Activated naive CD4-positive, alpha-beta T cell treated with anti-CD3 and anti-CD28 coated beads, Interleukin-2, amount 50 U/mL, for 16 hours (primary cell): ENCODE measurements at regions not wholly inside any gene's neighbourhood (a gene's known extent, or its start where the extent isn't known, plus 50 kb on each side); places are given as distances from the start of the nearest gene placed in this dataset.
"Not testable (repeated sequence)": the region's sequence is repeated elsewhere in the genome, so short reads cannot be mapped to it uniquely, and the experiment has no call there.

Experiments used
- DNase-seq: peaks from one replicate; pipeline ENCODE4 v3.0.0-alpha.2; 2020

DNA sequence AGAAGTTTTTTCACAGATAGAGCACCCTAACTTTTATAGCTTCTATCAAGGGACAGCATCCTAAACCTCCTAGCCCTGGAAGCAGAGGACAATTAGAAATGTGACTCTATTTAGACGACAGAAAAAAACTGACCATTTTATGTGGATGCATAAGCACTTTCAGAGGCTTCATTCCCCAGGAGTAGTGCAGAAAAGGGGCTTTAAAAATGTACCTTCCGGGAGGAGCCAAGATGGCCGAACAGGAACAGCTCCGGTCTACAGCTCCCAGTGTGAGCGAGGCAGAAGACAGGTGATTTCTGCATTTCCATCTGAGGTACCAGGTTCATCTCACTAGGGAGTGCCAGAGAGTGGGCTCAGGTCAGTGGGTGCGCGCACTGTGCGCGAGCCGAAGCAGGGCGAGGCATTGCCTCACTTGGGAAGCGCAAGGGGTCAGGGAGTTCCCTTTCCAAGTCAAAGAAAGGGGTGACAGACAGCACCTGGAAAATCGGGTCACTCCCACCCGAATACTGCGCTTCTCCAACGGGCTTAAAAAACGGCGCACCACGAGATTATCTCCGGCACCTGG, 416.4 kb upstream of the C1orf87 start:
- not testable (repeated sequence) for DNase-seq

DNA sequence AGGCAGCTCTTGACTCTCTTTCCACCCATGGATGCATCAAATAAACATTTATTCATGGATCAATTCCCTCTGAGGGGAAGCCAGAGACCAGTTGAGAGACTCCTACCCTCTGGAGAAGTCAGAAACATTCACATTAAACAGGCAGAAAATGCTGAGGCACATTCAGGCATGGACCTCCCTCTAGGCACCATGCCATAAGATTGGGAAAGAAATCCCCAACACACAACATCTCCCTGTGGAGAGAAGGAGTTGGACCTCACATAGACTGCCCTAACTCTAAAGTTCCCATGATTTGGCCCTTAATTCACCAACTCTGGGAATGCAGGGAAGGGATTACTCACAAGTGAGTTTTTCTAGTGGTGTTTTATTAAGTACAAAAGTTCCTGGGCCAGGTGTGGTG, 415.3 kb upstream of the C1orf87 start:
- no peak for DNase-seq

DNA sequence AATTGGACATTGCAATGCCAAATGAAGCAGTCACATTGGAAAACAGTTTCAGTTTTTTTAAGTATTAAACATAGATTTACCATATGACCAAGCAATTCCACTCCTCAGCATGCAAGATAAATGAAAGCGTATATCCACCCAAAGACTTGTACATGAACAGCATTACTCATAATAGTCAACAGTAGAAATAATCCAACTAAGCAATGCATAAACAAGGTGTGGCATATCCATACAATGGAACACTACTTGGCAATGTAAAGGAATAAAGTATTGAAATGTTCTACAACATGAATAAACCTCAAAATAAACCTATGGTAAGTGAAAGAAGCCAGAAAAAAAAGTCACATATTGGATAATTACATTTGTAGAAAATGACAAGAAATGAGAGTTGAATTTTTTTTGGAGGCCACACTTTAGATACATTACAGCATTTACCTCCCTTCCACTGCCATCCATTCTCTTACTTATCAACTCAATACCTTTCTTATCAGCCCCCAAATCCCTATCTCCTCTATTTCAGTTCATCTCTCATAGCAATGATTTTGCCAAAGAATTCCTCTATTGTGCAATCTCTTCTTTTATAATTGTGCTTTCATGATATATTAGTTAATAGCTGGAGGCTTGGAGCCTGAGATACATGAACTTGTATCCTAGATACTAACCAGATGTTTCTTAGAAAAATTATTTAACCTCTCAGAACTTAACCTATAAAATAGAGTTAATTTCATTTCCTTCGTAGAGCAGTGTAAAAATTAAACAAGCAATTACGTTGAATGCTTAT, 414.2 kb upstream of the C1orf87 start:
- no peak for DNase-seq

DNA sequence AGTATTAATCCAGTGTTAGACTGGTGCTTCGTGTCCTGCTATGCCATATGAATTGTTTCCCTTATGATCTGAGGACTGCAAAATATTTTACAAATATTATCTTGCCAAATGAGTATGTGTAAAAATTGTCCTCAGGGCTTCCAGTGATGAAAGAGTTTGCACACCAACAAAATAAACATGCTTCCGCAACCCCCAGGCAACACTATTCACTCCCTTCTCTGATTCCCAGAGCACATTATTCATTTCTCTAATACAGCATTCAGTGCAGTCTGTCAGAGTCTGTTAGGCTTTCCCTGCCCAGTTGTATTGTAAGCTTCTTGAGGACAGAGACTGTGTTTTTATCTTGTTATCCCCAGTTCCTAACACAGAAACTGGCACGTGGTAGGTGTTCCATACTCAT, 409.9 kb upstream of the C1orf87 start:
- no peak for DNase-seq

DNA sequence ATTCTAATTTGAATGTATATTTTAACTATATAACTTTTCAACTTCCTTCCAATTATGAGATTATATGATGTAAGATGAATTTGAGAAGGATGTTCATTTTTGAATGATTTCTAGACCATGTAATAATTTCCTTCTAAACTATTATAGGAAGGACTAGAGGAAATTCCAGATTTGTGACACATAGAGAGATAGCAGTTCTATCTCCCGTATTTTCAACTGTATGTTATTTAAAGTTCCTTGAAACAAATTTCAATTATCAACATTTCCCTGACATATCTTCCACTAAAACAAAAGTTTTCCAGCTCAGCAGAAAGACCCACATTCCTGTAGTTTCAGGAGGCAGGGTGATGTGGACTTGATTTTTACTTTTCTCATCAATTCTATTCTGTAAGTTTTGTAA, 396.7 kb upstream of the C1orf87 start:
- DNase-seq: no peak

DNA sequence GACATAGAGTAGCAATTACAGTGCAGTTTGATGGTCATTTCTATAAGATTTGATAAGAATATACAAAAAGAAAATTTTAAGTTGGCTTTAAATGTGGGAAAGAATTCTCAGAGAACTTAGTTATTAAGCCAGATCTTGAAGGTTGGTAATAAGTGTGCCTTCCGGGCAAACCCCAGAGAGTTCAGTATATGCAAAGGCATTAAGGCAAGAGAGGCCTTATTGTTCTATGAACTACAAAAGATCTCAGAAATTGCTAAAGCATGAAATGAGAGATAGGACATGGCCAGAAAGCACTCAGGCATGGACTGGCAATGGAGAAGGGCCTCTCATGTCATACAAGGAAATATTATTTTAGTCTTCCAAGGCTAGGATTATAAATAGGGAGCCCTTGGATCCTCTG, 390.2 kb upstream of the C1orf87 start:
- no peak for DNase-seq

DNA sequence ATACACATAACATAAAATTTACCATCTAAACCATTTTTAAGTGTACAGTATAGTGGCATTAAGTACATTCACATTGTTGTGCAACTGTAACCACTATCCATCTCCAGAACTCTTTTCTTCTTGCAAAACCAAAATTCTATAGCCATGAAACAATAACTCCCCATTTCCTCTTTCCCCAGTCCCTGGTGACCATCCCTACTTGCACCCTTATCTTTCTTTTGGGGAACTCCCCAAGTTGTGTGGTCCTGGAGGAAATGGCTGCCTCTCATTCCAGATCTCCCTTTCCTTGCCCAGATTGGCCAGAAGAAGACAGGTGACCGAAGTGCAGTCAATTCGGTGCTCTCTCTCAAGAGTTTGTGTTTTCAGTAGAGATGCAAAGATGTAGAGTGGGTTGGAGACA, 389.6 kb upstream of the C1orf87 start:
- DNase-seq: no peak

DNA sequence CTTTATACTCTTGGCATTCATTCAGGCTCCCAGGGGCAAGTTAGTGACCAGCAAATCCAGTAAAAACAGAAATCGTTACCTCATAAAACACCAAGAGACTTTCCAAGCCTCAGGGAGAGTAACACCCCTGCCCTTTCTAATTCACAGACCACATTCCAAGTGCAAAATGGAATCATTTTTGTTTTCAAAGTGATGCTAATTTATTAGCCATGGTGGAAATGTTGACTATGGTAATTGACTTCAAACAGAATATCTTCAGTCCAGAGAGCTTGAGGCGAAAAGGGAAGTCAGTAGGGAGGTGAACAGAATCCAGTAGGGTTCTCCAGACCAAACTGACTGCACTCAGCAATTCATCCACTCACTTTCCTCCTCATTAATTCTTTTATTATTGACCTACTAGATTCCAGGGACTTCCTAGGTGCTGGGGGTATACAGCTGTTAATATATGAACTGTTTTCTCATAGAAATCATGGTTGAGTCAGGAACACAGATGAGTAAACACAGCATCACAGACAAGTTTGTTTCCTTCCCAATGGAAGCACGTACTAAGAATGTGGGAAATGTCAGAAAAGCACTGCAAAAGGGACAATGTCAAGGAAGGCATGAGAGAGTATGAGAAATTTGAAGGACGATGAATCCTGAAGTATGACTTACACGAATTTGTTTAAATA, 388.5 kb upstream of the C1orf87 start:
- DNase-seq: no peak

DNA sequence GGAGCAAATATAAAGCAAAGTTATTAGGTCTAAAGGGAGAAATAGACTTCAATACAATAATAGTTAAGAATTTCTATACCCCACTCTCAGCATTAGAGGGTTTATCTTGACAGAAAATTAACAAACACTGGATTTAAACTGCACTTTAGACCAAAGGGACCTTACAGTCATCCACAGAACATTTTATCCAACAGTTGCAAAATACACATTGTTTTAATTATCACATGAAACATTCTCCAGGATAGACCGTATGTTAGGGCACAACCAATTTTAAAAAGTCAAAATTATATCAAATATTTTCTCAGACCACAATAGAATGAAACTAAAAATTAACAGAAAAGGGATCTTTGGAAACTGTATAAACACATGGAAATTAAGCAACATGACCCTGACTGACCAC, 384.5 kb upstream of the C1orf87 start:
- DNase-seq: no peak

DNA sequence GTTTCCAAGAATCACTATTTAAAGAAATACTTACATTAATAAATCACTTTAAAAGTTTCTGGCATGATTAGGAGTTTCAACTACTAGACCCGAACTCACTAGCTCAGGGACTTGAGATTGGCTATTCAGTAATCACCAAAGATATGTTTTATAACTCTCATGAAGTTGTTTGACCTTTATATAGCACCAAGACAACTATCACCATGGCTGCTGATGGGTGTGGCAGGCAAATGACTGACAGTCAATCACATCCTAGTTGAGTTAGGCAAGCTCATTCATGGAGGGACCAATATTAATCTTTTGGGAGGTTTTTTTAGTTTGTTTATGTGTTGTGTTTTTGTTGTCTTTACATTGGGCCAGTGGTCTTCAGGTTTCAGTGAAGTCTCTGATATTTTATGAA, 376.3 kb upstream of the C1orf87 start:
- no peak for DNase-seq

DNA sequence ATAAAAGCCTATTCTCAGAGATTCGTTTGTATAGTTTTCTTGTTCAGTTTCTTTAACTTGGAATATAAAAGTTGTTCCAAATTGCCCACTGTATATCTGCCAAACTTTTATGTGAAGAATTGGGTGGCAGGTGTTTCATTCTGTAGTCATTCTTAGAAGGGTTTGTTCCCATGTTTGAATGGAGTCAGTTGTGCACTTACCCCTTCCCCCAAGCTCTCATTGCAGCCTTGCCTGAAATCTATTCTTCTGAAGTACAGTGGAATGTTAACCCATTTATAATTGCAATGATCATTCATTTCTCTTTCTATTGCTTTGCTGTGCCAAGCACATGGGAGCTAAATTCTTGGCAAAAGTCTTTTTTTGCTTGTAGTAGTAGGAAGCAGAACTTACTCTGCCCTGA, 375.3 kb upstream of the C1orf87 start:
- no peak for DNase-seq

DNA sequence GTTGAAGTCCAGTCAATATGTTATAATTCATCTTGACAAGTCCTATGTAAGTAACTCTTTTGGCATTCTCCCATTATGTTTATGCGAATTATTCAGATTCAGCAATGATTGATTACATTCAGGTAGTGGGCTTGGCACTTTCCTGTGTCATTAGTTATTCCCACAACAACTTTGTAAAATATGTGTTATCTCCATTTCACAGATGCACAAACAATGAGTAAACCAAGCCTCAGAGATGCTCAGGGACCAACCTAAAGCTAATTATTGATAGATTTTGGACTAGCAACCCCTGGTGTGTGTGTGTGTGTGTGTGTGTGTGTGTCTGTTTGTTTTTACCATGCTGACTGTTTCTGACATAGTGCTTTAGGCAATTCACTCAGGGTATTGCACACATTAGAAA, 371.1 kb upstream of the C1orf87 start:
- DNase-seq: no peak

DNA sequence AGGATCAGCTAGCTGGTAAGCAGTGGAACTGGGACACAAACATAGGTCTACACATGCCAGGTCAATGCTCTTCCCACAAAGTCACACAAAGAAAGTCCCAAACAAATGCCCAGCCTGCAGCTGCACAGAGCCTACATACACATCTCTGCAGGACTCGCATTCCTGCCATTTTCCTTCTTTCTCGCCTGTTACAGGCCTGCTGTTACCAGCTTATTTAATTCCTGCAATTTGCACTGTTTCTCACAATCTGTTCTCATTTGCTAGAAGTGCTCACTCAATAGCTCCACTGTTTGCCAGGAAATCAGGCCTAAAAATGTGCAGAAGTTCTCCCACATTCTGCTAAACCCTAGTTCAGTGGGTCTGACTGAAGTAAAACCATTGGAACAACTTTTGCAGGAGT, 362.6 kb upstream of the C1orf87 start:
- no peak for DNase-seq

DNA sequence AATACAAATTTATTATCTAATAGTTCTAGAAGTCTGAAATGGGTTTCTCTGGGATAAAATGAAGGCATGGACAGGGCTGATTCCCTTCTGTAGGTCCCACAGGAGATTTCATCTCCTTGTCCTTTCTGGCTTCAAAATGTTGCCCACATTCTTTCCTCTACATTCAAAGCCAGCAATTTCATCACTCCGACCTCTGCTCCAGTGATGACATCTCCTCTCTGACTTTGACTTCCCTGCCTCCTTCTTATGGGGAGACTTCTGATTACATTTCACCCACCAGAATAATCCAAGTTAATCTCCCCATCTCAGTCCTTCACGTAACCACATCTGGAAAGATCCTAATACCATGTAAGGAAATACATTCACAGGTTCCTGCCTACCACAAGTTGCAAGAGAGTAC, 358.0 kb upstream of the C1orf87 start:
- no peak for DNase-seq

DNA sequence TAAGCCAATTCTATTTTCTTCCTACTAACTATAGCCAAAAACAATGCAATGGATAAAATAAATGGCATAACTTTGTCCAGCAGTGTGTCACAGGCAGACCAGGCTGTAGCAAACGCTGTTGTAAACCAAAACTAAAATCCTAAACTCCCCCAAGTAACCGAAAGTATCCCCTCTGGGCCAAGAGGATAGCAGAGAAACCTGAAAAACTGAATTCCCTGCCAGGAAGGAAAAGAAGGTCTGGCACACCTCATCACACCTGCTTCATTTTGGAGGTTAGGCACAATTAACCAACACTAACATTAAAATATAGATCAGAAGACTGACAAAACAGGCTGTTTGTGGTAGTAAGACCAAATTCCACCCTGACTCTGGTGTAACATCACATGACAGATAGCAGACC, 356.8 kb upstream of the C1orf87 start:
- no peak for DNase-seq

DNA sequence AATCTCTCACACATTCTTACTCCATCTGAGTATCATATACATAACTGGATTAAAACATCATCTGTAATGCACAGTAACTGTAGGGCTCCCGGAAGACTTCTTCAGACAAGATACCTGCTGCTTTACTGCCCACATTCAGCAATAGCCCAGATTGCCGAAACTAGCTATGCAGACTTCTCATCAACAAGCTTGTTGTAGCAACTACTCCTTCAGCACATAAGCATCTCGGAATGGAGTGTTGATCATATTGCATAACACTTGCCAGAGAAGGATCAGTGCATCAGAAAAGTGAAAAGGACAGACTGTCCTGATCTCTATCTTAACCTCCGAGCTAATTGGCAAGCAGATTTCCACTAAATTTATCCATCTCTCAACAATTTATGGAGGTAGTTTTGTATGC, 354.6 kb upstream of the C1orf87 start:
- no peak for DNase-seq

DNA sequence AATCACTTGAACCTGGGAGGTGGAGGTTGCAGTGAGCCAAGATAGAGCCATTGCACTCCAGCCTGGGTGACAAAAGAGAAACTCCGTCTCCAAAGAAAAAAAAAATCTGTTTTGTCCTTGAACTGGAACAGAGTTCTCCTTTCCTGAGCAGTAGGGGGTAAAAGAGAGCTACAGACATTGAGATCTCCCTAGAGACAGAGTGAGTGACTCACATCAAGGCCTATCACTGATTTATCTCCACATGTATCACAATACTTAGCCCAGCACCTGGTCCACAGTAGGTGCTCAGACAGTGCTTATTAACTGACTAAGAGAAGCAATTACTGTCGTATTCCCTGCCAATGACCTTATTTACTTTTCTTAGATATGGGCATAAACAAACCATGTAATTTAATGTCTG, 354.1 kb upstream of the C1orf87 start:
- DNase-seq: no peak

DNA sequence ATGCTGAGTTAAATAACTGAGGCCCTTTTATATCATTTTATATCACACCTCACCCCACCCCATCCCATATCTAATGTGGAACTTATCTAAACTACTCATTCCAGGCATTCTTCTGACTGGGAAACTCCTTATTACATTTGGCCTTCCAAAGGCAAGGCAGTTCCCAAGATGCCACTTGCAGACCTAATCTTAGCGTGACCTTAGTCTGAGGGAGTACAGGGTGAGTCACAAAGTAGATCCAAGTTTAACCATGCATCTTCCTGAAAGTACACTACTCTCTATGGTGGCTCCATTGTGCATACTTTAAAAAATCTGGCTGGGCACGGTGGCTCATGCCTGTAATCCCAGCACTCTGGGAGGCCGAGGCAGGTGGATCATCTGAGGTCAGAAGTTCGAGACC, 353.6 kb upstream of the C1orf87 start:
- DNase-seq: no peak

DNA sequence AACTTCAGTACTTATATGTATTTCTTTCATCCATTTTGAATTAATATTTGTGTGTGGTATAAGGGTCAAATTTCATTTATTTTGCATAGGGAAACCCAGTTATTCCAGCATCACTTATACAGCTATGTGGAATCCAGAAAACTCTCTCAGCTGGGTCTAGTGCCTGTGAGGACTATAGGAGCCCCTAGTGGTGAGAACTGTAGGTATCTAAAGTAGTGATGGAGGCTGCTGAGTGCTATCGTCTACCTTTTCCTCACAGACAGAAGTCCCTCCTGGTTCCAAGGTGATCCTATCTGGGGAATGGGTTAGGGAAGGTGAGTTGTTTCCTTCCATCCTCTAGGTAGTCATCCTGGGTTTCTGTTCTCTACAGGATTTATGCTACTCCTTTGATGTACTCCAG, 352.0 kb upstream of the C1orf87 start:
- DNase-seq: no peak

DNA sequence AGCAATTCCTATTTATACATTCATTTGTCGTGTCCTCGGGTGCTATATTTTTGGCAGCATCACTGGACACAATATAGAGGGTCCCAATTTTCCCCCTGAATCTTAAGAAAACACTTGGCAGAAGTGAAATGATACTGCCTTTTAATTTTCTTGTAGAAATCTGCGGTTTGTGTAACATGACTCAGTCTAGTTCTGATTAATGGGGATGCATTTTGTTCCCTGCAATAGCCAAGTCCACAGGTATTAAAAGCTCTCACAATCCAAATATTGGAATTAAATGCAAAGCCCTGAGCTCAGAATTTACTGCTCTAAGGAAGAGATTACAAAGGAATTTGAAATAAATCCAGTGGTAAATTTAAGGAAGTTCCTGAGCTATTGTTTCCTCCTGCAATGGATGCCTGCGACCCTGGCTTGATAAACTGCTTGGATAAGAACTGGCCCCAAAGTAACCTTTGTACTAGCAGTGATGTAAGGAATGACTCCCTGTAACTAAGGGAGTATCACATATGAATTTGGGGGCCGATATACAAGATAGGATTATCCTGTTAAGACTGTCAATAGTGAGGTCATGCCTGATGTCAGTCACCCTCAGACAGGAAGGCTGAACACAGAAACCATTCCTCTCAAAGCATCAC, 349.7 kb upstream of the C1orf87 start:
- no peak for DNase-seq

DNA sequence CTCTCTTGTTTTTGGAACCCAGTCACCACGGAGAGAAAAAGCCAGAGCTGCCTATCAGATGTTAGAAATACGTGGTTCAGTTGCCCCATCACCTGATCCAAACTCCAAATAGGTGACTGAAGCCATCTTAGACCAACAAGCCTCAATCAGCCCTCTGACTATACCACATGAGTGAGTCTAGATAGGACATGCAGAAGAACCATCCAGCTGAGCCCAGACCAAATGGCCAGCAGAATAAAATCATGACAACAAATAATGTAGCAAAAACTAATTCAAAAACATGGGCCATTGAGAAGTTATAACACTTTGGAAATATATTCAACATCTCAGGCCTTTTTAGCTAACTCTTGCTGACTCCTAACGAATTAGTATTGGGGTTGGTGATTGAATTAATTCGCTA, 348.4 kb upstream of the C1orf87 start:
- DNase-seq: no peak

DNA sequence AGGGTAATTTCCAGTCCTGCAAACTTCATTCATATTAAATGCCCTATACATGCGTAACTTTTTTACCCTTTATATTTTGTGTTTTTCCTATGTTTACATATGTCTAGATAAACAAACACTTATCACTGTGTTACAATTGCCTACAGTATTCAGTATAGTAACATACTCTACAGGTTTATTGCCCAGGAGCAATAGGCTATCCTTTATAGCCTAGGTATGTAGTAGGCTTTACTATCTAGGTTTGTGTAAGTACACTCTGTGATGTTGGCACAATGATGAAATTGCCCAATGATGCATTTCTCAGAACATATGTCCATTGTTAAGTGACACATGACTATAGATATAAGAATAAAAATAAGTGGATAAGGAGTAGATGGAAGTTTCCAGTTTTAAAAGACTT, 345.5 kb upstream of the C1orf87 start:
- no peak for DNase-seq

DNA sequence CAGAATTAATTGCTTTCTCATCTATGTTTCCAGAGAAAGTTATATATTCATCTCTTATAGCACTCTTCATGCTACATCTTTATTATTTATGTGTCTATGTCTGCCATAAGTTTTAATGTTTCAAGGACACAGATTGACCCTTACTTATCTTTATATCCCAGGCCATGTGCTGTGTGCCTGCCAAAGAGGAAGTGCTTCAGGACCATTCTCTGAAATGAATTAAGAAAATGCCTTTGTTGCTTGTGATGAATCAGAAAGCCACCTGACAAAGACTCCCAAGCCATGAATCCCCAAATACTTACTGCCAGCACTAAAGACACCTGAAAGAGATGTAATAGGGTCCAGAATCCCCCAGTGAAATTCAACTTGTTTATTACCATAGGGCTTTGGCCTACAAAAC, 342.1 kb upstream of the C1orf87 start:
- no peak for DNase-seq

DNA sequence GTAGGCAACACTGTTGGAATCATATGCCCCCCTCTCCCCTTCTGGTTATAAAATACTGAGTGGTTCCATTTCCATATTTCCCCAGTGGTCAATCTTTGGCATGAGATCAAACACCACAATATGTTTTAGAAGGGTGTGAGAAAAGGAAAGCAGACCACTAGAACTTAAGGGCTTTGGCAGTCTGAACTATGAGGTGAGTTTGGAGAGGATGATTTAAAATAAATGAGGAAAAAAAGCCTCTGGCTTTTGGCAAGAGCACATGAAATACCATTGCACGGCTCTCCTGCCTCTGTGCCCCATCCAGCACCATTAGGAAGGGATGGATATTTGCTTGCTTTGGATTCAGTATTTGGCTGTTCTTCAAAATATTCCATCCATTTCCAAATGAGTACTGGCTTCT, 339.5 kb upstream of the C1orf87 start:
- no peak for DNase-seq
